ENCODE measurements at regions not wholly inside any gene's neighbourhood (a gene's known extent, or its start where the extent isn't known, plus 50 kb on each side); places are given as distances from the start of the nearest gene placed in this dataset.
A peak's percentile ranks its signal among the peaks of the same experiment; 100 is the strongest.

- no peak for DNase-seq (ENCODE audit: low read depth, low spot score)
Measured at GRCh38 chr4:111855308-111855707, 289.9 kb upstream of the FAM241A start.

- DNase-seq (ENCODE audit: low read depth, low spot score), result no peak
Measured at GRCh38 chr4:111864066-111864465, 281.2 kb upstream of the FAM241A start.

DNA sequence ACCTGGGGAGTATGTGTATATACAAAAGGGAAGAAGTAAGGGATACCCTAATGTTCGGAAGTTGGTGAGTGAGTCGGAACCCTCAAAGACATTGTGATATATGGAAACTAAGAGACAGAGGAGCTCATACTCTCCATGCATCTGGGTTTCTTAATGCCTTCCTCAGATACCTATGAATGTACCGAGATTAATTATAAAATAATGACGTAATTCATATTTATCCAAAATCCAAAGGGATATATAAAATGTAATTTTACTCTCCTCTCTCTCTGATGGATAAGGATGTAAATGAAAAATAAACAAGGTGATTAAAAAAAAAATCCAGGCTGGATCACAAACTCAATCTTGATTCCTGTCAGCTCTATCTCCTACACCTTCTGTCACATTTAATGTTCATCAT is 275.9 kb upstream of the FAM241A start:
- DNase-seq (ENCODE audit: low read depth, low spot score), result no peak

DNA sequence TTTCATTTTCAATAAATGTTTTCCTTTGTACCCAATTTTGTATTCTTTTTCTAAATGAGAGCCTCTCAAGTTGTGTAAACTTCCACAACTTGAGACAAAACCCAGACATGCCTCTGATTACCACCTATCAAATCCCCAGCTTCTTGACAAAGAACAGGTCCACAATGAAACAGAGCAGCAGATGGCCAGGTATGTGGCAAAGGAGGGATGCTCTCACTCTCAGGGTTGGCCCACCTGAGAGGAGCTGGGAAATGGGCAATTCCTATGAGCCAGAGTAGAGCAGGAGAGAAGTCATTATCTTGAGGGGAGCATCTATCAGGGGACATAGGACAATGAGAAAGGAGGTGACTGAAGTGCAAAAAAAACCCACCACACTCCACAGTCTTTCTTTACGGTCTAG is 273.5 kb upstream of the FAM241A start:
- peak; percentile 25 for DNase-seq (ENCODE audit: low read depth, low spot score)

DNA sequence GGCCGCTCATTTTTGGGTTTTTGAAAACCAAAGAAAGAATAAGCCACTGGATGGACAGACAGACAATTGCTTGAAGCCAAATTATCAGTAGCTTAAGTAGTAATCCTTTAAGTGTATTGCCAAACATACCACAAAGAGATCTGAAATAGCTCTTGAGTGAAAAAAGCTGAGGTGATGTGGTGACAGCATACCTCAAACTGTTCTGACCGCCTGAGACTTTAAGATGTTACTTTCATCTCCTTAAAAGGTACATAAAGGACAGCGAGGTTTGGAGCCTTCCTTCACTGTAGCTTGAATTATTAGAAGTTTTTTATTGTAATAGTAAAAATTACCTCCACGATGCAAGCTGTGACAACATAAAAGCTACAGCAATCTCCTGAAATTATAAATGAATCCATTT is 271.5 kb upstream of the FAM241A start:
- no peak for DNase-seq (ENCODE audit: low read depth, low spot score)

DNA sequence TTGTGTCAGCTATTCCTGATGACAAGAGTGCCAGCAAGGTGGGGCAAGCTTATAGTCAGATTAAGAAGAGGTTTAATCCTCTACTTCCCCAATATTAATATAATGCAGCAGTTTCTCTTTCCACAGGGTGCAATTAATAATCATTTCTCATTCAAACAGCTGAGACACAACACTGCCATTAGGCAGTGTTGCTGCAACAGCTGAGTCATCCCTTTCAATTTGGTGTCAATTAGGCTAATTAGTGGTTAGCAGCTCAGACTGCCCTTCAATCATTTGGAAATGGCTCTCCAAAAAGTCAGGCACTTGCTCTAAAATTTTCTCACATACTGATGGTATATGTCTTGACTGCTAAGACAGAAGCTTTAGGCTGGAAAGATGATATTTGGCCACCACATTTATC is 265.7 kb upstream of the FAM241A start:
- peak; percentile 42 for DNase-seq (ENCODE audit: low read depth, low spot score)

DNA sequence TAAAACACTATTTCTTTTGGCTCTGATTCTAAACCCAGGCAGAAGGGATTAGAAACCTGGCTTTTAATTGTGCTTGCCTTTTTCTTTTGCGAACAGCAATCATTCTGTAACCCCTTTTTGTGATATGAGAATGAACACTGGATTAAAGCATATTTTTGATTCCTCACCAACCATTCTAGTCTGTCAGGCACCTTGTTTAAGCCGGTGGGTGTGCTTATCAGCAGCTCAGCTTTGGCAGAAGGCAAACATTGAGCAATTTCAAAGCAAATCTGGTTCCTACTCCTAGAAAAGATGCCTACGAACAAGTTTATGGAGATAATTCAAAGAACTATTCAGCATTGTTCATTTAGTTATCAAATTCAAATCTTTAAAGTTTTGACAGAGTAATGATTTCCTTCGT is 265.1 kb upstream of the FAM241A start:
- no peak for DNase-seq (ENCODE audit: low read depth, low spot score)

DNA sequence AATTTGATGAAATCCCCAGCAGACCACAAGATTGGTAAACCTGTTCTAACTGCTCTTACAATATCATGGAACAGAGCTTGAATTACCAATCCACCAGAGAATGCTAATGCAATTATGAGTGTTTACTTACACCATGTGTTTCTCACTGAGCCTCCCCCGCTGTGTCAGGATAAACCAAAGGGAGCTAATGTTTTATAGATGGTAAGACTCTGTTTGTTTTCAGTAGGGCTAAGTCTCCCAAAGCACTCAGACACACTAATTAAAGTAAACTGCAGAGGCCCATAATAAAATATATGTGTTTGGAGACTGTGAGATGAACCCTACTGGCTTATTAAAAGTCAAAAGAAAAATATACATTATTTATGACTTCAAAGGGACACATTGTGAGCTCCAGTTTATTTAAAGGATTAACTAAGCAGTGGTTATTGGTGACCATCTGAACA is 261.7 kb upstream of the FAM241A start:
- DNase-seq (ENCODE audit: low read depth, low spot score), result no peak

DNA sequence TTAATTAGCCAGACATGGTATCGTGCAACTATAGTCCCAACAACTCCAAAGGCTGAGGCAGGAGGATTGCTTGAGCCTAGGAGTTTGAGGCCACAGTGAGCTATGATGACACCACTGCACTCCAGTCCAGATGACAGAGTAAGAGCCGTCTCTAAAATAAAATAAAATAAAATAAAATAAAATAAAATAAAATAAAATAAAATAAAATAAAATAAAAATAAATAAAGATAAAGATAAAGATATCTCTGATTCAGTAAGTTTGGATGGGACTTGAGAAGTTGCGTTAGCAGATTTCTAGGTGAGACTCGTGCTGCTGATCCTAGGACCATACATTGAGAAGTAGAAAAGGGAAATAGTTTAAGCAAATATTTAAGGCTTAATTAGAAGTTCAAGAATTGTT is 254.8 kb upstream of the FAM241A start:
- no peak for DNase-seq (ENCODE audit: low read depth, low spot score)

DNA sequence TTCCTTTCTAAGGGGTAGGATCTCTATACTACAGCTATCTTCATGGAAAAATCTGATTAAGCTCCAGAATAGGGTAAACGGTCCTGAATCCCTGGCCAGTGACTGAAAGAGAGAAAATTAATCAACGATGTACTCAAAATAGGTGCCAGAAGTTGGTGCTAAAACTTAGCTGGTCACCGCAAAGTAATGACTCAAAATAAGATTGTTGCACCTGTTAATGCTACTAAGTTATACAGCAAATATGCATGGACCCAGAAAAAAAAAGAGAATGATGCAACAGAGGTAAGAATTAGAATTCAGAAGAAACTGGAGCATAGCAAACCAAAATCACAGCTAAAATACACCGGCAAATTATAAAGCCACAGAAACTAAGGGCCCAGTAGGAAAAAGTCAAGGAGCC is 239.7 kb upstream of the FAM241A start:
- DNase-seq (ENCODE audit: low read depth, low spot score), result no peak

GRCh38 chr4:111919639-111920038 is 225.6 kb upstream of the FAM241A start:
- DNase-seq (ENCODE audit: low read depth, low spot score), result no peak

GRCh38 chr4:111921714-111922113 is 223.5 kb upstream of the FAM241A start:
- no peak for DNase-seq (ENCODE audit: low read depth, low spot score)

GRCh38 chr4:111923786-111924185 is 221.5 kb upstream of the FAM241A start:
- no peak for DNase-seq (ENCODE audit: low read depth, low spot score)

GRCh38 chr4:111924696-111925095 is 220.6 kb upstream of the FAM241A start:
- no peak for DNase-seq (ENCODE audit: low read depth, low spot score)

DNA sequence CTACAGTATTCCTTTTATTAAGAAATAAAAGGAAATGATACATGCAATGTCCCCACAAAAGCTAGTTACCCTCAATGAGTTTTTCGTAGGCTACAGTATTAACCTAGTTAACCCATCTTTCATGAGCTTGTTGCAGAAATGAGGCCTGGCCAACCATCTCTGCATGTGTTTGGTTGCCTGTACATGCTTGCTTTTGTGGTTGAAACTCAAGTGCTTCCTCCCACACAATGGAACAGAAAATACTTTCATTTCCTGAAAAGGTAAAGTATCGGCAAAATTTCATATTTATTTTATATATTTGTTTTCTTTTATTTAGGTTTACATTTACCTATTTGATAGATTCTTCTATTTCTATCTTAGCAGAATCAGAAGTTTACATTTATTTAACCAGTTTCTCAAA is 214.6 kb upstream of the FAM241A start:
- no peak for DNase-seq (ENCODE audit: low read depth, low spot score)

- no peak for DNase-seq (ENCODE audit: low read depth, low spot score)
Measured at GRCh38 chr4:111933703-111934102, 211.6 kb upstream of the FAM241A start.

DNA sequence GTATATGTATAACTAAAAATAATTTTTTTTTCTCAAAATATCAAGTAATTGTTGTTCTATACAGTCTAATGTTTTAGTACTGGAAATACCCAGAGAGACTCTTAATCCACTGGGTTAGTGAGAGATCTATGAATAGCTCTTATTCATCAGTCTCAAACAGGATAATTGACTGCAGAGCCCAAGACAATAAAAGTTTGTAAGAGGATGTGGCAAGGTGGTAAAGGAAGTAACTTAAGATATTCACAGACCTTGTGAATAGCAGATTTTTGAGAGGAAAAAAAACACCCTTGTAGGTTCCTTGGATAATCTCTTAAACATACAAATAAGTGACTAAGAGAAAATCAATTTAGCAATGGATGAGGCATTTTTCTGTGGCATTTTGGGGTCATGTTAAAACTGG is 210.9 kb upstream of the FAM241A start:
- no peak for DNase-seq (ENCODE audit: low read depth, low spot score)

- no peak for DNase-seq (ENCODE audit: low read depth, low spot score)
Measured at GRCh38 chr4:111937368-111937767, 207.9 kb upstream of the FAM241A start.

DNA sequence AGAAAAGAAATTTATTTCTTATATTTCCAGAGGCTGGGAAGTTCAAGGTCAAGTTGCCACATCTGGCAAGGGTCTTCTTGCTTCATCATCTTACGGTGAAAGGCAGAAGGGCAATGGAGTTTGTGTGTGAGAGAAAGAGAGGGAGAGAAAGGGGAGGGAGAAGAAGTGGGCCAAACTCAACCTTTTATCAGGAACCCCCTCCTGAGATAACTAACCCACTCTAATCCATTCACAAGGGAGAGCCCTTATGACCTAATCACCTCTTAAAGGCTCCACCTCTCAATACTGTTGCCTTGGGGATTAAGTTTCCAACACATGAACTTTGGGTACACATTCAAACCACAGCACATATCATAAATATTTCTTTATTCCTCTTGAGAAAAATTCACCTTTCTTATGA is 203.3 kb upstream of the FAM241A start:
- no peak for DNase-seq (ENCODE audit: low read depth, low spot score)

DNA sequence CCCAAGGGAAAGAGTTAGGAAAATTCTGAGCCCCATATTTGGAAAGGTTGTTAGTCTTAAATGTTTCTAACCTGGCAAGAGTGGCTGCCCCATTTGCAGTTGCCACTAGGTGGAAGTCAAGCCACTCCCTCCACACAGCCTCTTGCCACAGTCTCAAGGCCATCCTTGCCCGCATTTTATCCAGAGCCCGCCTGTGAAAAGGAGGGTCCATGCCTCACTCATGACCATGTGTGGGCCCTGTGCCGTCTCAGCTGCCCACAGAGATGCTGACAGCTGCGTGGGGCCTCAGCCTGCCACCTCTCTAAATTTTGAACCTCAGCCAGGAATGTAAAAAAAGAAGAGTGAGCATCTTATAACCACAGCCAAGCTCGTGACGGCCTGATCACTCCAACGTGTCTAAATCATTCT is 201.5 kb upstream of the FAM241A start:
- DNase-seq (ENCODE audit: low read depth, low spot score), result peak; percentile 71

DNA sequence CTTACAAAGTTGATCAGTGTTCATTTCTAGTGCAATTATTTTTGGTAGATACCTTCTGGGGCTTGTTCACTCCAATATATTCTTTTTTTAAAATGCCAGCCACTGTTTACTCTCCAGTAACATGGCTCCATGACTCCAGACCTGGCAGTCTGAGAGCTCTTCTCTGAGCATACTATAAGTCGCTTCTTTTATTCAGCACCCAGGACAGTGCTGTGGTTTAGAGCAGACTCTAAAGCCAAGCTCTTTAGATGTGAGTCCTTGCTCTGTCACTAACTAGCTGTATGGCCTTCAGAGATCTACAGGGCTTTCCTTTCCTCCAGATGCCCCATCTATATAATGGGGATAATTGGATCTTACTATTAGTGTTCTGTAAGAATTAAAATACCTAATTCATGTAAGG is 200.2 kb upstream of the FAM241A start:
- DNase-seq (ENCODE audit: low read depth, low spot score), result no peak

- DNase-seq (ENCODE audit: low read depth, low spot score), result no peak
Measured at GRCh38 chr4:111946800-111947199, 198.5 kb upstream of the FAM241A start.

- DNase-seq (ENCODE audit: low read depth, low spot score), result no peak
Measured at GRCh38 chr4:111952688-111953087, 192.6 kb upstream of the FAM241A start.

DNA sequence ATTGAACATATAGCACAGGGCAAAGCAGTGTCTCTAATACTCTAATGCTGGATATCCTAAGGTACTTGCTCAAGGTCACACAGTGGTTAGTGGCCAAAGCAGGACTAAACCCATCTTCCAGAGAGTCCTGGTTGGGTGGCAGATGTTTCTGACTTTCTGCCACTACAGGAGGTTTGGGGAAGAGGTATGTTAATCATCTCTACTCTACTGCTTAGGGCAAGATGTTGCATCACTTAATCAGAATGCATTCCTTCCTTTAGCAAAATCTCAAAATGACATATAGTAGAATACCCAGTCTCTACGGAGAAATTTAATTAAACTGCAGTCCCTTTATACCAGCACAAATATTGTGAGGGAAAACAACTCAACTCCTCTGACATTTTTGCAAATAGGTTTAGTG is 190.7 kb upstream of the FAM241A start:
- DNase-seq (ENCODE audit: low read depth, low spot score), result no peak

DNA sequence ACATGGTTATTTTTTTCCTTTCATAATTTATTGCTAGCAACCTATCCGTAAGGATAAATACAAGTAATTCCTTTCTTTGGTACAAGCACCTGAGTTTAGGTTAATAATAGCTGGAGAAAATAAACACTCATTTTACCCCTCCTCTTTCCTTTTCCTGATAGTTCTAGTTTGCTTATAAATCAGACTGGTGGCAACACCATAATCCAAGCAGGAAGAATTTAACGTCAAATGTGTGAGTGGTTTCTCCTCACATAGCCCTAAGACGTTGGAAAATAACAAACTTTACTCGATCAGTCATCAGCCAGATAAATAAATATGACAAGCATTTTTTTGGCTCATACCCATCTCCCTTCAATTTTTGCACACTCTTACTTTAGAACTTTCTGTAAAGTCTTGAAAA is 190.3 kb upstream of the FAM241A start:
- DNase-seq (ENCODE audit: low read depth, low spot score), result no peak
